Thoracic aorta (tissue), 2 donors: ENCODE measurements at regions not wholly inside any gene's neighbourhood (a gene's known extent, or its start where the extent isn't known, plus 50 kb on each side); places are given as distances from the start of the nearest gene placed in this dataset.

Experiments
- ATAC-seq: fragments of 150-250 bp; one replicate; pipeline ENCODE4 v1.8.0; 2017; ENCODE audit warnings: low read depth; ENCODE audit not compliant: insufficient number of reproducible peaks, low FRiP score
- DNase-seq: peaks from one replicate; pipeline ENCODE4 v3.0.0-alpha.2; 2020; ENCODE audit warnings: low spot score
- H3K27ac ChIP-seq, 2 donors: fragments of 200-600 bp; sonication (generic); 1 replicate in 1 of 2; 2 replicates in 1 of 2; pipeline ENCODE4 v1.5.1; 2016; ENCODE audit warnings: mild to moderate bottlenecking in 2 of 2, moderate library complexity in 2 of 2
- H3K27me3 ChIP-seq: fragments of 200-600 bp; sonication (generic); replicated peaks from 2 replicates; pipeline ENCODE4 v1.6.0; 2016; ENCODE audit warnings: mild to moderate bottlenecking; ENCODE audit not compliant: insufficient read depth
- H3K36me3 ChIP-seq: fragments of 200-600 bp; sonication (generic); one replicate; pipeline ENCODE4 v1.5.1; 2016
- H3K4me1 ChIP-seq, 2 donors: fragments of 200-600 bp; sonication (generic); 1 replicate in 1 of 2; 2 replicates in 1 of 2; pipeline versions ENCODE4 v1.5.1 to v1.6.0; 2016; ENCODE audit warnings: low read depth in 2 of 2, mild to moderate bottlenecking in 1 of 2; ENCODE audit not compliant: control insufficient read depth in 1 of 2
- H3K4me3 ChIP-seq: fragments of 200-600 bp; sonication (generic); 2 replicates; pipeline ENCODE4 v1.5.1; 2016; ENCODE audit warnings: mild to moderate bottlenecking
- H3K9me3 ChIP-seq: fragments of 200-600 bp; sonication (generic); 2 replicates; pipeline ENCODE4 v1.5.1; 2016
- TF ChIP-seq, protein P1 (sequence below): fragments of 200-600 bp; sonication (generic); IDR thresholded peaks from one replicate; pipeline ENCODE4 v1.5.1; 2019; ENCODE audit warnings: antibody characterized with exemption

DNA sequence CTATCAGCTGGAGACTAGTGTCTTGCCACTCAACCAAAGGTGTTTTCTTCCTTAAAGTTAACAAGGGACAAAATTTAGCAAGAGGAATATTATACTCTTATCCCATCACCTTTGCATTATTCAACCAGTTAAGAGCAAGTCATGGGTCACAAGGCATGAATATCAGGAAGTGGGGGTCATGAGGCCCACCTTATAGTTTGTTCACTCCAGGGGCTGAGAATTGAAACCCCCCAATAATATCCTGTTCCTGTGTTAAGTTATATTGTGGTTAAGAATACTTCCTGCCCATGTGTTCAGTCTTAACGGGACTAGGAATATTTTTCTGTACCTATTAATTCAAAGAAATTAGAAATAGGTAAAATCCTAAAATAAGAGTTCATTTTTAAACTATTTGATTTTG is 239.7 kb downstream of the S1PR1 start:
- TF ChIP-seq, protein P1, sequence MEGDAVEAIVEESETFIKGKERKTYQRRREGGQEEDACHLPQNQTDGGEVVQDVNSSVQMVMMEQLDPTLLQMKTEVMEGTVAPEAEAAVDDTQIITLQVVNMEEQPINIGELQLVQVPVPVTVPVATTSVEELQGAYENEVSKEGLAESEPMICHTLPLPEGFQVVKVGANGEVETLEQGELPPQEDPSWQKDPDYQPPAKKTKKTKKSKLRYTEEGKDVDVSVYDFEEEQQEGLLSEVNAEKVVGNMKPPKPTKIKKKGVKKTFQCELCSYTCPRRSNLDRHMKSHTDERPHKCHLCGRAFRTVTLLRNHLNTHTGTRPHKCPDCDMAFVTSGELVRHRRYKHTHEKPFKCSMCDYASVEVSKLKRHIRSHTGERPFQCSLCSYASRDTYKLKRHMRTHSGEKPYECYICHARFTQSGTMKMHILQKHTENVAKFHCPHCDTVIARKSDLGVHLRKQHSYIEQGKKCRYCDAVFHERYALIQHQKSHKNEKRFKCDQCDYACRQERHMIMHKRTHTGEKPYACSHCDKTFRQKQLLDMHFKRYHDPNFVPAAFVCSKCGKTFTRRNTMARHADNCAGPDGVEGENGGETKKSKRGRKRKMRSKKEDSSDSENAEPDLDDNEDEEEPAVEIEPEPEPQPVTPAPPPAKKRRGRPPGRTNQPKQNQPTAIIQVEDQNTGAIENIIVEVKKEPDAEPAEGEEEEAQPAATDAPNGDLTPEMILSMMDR: no peak
- no peak for DNase-seq
- Histone ChIP-seq H3K27ac (no peak overlapping the region), H3K27me3 (no peaks in the 10 kb centered on the region), H3K9me3 (no peaks in the 10 kb centered on the region), H3K4me3 (no peak overlapping the region), H3K36me3 (no peaks in the 10 kb centered on the region), H3K4me1 (no peaks in the 10 kb centered on the region)
- ATAC-seq: no peak

DNA sequence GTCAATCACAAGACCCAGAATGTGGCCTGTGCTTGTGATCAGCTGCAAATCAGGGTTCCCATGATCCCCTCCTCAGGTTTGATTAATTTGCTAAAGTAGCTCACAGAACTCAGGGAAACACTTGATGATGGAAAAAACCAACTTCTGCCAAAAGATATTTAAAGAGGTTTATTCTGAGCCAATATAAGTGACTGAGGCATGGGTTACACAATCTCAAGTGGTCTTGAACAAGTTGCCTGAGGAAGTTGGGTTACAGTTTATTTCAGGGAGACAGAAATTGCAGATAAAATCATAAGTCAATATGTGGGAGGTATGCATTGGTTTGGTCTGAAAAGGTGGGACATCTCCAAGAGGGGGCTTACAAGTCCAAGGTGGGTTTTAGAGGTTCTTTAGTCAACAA is 243.1 kb downstream of the S1PR1 start:
- DNase-seq (no peak), ATAC-seq (no peak)
- TF ChIP-seq, protein P1: no peak
- no peaks in the 10 kb centered on the region for H3K4me1 ChIP-seq
- H3K4me3 ChIP-seq: no peak overlapping the region
- H3K27me3 ChIP-seq: no peaks in the 10 kb centered on the region
- H3K9me3 ChIP-seq: no peaks in the 10 kb centered on the region
- no peak overlapping the region for H3K27ac ChIP-seq
- H3K36me3 ChIP-seq: no peaks in the 10 kb centered on the region

DNA sequence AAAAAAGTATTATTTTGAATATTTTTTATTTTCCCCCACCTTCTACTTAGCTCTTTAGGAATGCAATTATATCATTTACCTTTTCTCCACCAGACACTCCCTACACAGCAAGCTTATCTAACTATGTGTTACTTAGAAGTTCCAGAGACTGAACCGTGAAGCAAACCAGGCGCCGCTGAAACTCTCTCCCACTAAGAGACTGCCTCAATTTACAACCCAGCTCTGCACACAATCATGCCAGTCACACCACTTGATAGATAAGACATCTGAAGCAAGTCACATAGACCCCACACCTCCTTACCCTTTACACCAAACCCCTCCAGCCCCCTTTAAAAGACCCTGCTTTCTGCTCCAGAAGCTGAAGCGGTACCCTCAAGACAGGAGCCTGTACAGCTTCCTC is 245.5 kb downstream of the S1PR1 start:
- Histone ChIP-seq H3K27me3 (no peaks in the 10 kb centered on the region), H3K4me3 (no peak overlapping the region), H3K27ac (no peak overlapping the region), H3K9me3 (no peaks in the 10 kb centered on the region), H3K4me1 (no peaks in the 10 kb centered on the region), H3K36me3 (no peaks in the 10 kb centered on the region)
- no peak for ATAC-seq
- TF ChIP-seq, protein P1: no peak
- no peak for DNase-seq

DNA sequence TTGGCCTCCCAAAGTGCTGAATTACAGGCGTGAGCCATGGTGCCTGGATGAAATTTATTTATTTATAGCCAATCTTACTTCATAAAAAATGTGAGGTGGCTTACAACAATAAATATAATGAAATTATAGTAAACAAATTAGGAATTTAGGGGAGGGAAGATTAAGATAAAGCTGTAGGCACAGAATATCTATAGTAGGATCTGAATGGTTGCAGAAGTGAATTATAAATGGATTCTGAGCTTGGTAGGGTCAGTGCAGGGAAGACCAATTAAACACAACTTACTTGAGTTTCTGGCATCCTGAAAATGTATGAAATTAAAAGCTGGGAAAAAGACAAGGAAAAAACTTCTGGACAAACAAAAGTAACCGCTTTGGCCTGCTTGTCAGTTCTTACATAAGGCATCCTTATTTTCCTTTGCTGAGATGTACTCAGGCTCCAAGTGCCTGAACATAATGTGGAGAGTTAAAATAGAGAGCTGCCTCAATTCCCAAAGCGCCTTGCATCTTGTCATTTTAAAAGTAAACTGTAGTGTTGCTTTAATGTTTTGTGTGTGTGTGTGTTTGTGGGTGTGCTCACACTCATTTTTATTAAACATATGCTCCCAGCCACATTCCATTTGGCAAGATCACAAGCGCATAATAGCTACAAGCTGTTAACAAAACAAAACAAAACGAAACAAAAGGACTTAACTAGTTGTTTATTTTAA is 247.3 kb downstream of the S1PR1 start:
- Histone ChIP-seq H3K27me3 (no peaks in the 10 kb centered on the region), H3K4me3 (no peak overlapping the region), H3K27ac (no peak overlapping the region), H3K9me3 (no peaks in the 10 kb centered on the region), H3K4me1 (no peaks in the 10 kb centered on the region), H3K36me3 (no peaks in the 10 kb centered on the region)
- ATAC-seq (no peak), DNase-seq (no peak)
- TF ChIP-seq, protein P1: no peak

DNA sequence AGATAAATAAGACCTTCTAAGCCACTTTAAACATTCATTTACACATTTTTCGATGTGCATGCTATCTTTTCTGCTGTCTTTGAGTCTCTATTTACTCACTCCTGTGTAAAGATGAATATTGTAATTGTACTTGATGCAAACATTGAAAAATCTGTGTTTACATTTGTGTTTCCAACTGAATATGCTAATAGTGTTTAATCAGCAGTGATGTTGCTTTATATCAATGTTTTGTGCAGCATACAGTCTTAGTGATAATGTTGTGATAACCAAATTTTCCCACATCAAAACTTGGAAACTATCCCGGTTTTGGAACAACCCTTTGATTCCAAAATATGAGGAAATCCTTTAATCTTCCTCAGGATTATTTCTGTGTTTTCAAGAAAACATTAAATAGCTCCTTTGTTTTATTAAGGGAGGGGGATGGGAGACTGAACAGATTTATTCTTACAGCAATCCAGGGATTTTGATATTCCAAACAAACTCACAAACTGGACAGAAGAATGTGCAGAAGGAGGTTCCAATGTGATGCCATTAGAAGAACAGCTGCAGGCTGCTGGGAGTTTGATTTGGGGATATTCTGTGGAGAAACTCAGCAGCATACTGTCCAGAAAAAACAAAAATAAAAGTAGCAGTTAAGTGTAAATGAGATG is 248.0 kb downstream of the S1PR1 start:
- TF ChIP-seq, protein P1: no peak
- no peak overlapping the region for H3K4me3 ChIP-seq
- no peaks in the 10 kb centered on the region for H3K27me3 ChIP-seq
- no peak overlapping the region for H3K27ac ChIP-seq
- no peak for DNase-seq
- H3K36me3 ChIP-seq: no peaks in the 10 kb centered on the region
- no peaks in the 10 kb centered on the region for H3K9me3 ChIP-seq
- ATAC-seq: no peak
- no peaks in the 10 kb centered on the region for H3K4me1 ChIP-seq
